ENCODE measurements at regions not wholly inside any gene's neighbourhood (a gene's known extent, or its start where the extent isn't known, plus 50 kb on each side); places are given as distances from the start of the nearest gene placed in this dataset.

DNA sequence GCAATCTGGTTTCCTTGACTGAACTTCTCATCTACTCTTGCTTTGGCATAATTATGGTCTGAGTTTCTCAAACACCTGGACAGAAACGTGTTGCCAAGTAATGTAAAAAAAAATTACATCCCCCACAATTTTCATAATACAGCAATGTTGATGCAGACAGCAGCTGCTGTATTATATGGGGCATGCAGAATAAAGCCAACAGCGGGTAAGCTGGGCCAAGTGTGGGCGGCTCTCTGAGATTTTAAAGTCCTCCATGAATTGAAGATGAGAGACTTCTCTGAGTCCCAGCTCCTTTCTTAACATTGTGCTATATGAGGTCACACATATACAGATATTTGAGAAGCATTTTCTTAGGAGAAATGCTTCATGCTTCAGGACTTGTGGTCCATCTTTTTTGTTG lies 881.2 kb downstream of the GALC start:
- TF ChIP-seq, protein P1, sequence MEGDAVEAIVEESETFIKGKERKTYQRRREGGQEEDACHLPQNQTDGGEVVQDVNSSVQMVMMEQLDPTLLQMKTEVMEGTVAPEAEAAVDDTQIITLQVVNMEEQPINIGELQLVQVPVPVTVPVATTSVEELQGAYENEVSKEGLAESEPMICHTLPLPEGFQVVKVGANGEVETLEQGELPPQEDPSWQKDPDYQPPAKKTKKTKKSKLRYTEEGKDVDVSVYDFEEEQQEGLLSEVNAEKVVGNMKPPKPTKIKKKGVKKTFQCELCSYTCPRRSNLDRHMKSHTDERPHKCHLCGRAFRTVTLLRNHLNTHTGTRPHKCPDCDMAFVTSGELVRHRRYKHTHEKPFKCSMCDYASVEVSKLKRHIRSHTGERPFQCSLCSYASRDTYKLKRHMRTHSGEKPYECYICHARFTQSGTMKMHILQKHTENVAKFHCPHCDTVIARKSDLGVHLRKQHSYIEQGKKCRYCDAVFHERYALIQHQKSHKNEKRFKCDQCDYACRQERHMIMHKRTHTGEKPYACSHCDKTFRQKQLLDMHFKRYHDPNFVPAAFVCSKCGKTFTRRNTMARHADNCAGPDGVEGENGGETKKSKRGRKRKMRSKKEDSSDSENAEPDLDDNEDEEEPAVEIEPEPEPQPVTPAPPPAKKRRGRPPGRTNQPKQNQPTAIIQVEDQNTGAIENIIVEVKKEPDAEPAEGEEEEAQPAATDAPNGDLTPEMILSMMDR (conservative IDR thresholded peaks at IDR 0.05; ENCODE audit: low read depth, low read length): no peak
- TF ChIP-seq EZH2 (IDR thresholded peaks at IDR 0.05; ENCODE audit: borderline replicate concordance, low read depth, low read length, poor library complexity, severe bottlenecking): no peak
